ENCODE measurements at regions not wholly inside any gene's neighbourhood (a gene's known extent, or its start where the extent isn't known, plus 50 kb on each side); places are given as distances from the start of the nearest gene placed in this dataset.

DNA sequence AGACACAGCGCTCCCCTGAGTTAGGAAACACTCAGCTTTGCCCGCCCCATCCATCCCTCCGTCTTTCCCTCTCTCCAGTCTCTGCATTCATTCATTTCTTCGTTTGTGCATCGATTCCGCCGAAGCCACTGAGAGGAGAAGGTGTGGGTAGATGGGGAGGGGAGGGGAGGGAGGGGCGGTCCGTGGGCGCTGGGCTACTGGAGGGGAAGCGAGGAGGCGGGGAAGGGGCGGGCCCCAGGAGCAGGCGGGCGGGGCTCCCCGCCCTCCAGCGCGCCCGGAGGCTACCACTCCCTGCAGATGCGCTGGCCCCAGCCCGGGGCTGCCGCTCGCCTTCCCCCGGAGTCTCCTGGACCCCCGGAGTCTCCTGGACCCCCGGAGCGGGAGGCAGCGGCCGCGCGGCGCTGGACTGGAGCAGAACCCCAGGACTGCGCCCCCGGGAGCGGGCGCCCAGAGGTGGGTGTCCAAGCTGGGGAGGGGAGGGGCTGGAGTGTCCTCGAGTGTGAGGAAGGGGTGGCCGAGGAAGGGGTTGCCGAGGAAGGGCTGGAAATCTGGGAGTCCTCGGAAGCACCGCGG, 159.5 kb downstream of the C9orf152 start:
- H3K27ac ChIP-seq: no peak overlapping the region
- TF ChIP-seq ZFX (IDR thresholded peaks at IDR 0.05) (no peak), CTCF (conservative IDR thresholded peaks at IDR 0.05) (no peak)

DNA sequence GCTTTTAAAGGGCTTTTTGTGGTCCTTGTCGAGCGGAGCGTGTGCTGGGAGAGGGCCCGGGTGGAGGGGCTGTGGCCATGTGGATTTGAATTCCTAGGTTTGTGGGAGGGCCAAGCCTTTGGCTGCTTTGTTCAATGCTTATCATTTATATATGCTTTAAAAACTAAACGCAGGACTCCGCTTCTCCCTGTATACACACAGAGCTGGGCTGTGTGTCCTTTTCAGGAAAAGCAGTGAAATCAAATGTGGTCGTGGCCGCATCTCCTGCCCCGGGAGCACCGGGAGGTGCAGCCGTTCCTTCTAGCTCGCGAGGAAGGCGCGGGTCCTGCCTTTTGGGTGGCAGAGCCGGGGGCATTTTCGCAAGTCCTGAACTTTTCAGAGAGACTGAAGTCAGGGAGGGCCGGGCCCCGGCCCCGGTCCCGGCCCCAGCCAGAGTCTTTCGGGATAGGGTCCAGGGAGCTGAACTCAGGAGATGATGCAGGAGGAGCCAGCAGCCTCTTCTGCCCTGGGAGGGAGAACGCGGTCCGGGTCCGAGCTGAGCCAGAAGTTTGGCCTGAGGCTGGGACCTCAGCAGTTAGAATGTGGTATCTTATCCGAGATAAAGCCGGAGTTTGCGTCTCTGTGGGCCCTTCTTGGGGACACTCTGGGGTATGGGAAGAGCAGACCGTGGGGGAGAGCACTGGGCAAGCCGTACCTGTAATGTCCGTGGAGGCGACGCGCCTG, 158.8 kb downstream of the C9orf152 start:
- no peak for TF ChIP-seq ZFX (IDR thresholded peaks at IDR 0.05)
- no peak overlapping the region for H3K27ac ChIP-seq

GRCh38 chr9:110049699-110050450, 158.1 kb downstream of the C9orf152 start:
- TF ChIP-seq ZFX (IDR thresholded peaks at IDR 0.05) (no peak), CTCF (conservative IDR thresholded peaks at IDR 0.05) (no peak)
- no peak overlapping the region for H3K27ac ChIP-seq

DNA sequence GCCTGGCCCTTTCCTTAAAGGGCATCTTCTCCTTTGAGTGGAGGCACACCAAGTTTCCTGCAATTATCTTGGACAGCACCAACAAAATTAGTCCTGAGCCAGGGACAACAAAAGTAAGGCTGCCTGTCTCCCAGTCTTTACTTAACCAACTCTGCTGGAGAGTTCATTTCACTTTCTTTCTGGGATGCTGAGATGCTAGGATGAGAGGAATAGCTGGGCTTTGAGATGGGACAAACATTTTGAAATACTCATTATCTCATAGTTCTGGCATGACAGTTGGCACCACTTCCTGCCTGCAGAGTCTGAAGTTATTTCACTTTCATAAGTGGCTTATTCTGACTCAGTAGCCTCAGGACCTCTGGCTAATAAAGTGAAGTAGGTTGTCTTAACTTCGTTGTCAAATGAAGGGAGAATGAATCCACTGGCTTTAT, 157.0 kb downstream of the C9orf152 start:
- H3K27ac ChIP-seq: no peak overlapping the region
- TF ChIP-seq CTCF (conservative IDR thresholded peaks at IDR 0.05): no peak
- TF ChIP-seq ZFX (IDR thresholded peaks at IDR 0.05): no peak

DNA sequence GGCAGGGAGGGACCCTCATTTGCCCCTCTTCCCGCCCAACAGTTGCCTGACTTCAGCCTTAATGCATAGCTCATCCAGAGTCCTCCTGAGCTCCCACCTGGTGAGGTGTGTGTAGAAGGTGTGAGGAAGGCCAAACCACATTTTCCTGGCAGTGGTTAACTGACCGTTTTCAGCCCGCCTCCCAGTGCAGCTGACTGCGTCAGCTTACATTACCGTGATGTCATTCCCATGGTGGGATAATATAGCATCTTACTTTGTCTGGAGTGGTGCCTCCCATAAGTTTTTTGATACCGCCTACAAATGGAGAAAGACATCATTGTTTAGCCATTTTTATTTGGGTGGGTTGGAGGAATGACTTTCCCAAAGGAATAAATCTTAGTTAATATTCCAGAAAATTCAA, 151.9 kb downstream of the C9orf152 start:
- TF ChIP-seq ZFX (IDR thresholded peaks at IDR 0.05) (no peak), CTCF (conservative IDR thresholded peaks at IDR 0.05) (no peak)
- H3K27ac ChIP-seq: no peak overlapping the region

- TF ChIP-seq ZFX (IDR thresholded peaks at IDR 0.05) (no peak), CTCF (conservative IDR thresholded peaks at IDR 0.05) (peak; percentile 83)
- no peak overlapping the region for H3K27ac ChIP-seq
Observed at GRCh38 chr9:110058304-110058953, 149.5 kb downstream of the C9orf152 start.

GRCh38 chr9:110059461-110059860, 148.5 kb downstream of the C9orf152 start:
- H3K27ac ChIP-seq: no peak overlapping the region
- no peak for TF ChIP-seq CTCF (conservative IDR thresholded peaks at IDR 0.05)
- TF ChIP-seq ZFX (IDR thresholded peaks at IDR 0.05): no peak
